ENCODE measurements at regions not wholly inside any gene's neighbourhood (a gene's known extent, or its start where the extent isn't known, plus 50 kb on each side); places are given as distances from the start of the nearest gene placed in this dataset.

- Histone ChIP-seq H3K27ac (ENCODE audit: poor library complexity, severe bottlenecking) (no peak overlapping the region), H3K9me3 (ENCODE audit: severe bottlenecking) (no peaks in the 10 kb centered on the region), H3K4me3 (ENCODE audit: severe bottlenecking) (no peak overlapping the region), H3K36me3 (ENCODE audit: low read depth) (no peaks in the 10 kb centered on the region), H3K4me1 (ENCODE audit: insufficient read depth, poor library complexity, severe bottlenecking) (no peaks in the 10 kb centered on the region), H3K27me3 (ENCODE audit: insufficient read depth, poor library complexity, severe bottlenecking) (peaks cover 10% of the 10 kb centered on the region)
- ATAC-seq (ENCODE audit: low read depth), result no peak
- no peak for DNase-seq (ENCODE audit: low spot score)
- TF ChIP-seq CTCF (IDR thresholded peaks at IDR 0.05; ENCODE audit: poor library complexity, severe bottlenecking), result no peak
These were observed 394.1 kb upstream of the TNRC6C start for GRCh38 chr17:77564278-77564920.

DNA sequence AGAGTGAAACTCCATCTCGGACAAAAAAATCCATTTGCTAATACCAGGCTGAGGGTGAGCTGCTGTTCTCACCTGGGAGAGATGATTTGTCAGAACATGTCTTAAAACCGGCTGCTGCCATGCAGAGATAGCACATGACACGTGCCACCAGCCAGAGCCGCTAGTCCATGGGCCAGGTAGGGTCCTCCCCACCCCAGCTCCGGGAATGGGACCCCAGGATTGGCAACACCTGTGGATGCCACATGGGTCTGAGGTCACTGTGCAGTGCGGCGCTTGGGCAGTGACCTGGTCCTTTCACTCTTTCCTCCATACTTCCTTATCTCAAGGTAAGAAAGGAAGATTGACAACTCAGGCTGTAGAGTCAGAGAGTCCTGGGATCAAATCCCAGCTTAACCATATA lies 393.3 kb upstream of the TNRC6C start:
- DNase-seq (ENCODE audit: low spot score) (no peak), ATAC-seq (ENCODE audit: low read depth) (no peak)
- H3K4me1 ChIP-seq (ENCODE audit: insufficient read depth, poor library complexity, severe bottlenecking), result no peaks in the 10 kb centered on the region
- H3K9me3 ChIP-seq (ENCODE audit: severe bottlenecking), result no peaks in the 10 kb centered on the region
- no peak overlapping the region for H3K4me3 ChIP-seq (ENCODE audit: severe bottlenecking)
- no peaks in the 10 kb centered on the region for H3K36me3 ChIP-seq (ENCODE audit: low read depth)
- H3K27ac ChIP-seq (ENCODE audit: poor library complexity, severe bottlenecking), result no peak overlapping the region
- no peak for TF ChIP-seq CTCF (IDR thresholded peaks at IDR 0.05; ENCODE audit: poor library complexity, severe bottlenecking)
- H3K27me3 ChIP-seq (ENCODE audit: insufficient read depth, poor library complexity, severe bottlenecking), result peaks cover 2% of the 10 kb centered on the region

DNA sequence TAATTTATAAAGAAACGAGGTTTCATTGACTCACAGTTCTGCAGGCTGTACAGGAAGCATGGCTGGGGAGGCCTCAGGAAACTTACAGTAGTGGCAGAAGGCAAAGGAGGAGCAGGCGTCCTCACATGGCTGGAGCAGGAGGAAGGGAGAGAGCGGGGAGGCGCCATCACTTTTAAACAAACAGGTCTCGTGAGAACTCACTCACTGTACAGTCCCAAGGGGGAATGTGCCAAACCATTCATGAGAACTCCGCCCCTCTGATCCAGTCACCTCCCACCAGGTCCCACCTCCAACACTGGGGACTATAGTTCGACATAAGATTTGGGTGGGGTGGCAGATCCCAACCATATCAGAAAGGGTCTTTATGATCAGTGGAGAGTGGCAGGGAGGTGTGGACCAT lies 392.4 kb upstream of the TNRC6C start:
- Histone ChIP-seq H3K36me3 (ENCODE audit: low read depth) (no peaks in the 10 kb centered on the region), H3K27me3 (ENCODE audit: insufficient read depth, poor library complexity, severe bottlenecking) (no peaks in the 10 kb centered on the region), H3K27ac (ENCODE audit: poor library complexity, severe bottlenecking) (no peak overlapping the region), H3K9me3 (ENCODE audit: severe bottlenecking) (no peaks in the 10 kb centered on the region), H3K4me1 (ENCODE audit: insufficient read depth, poor library complexity, severe bottlenecking) (no peaks in the 10 kb centered on the region), H3K4me3 (ENCODE audit: severe bottlenecking) (no peak overlapping the region)
- no peak for TF ChIP-seq CTCF (IDR thresholded peaks at IDR 0.05; ENCODE audit: poor library complexity, severe bottlenecking)
- DNase-seq (ENCODE audit: low spot score) (no peak), ATAC-seq (ENCODE audit: low read depth) (no peak)

- Histone ChIP-seq H3K27me3 (ENCODE audit: insufficient read depth, poor library complexity, severe bottlenecking) (peaks cover 4% of the 10 kb centered on the region), H3K4me1 (ENCODE audit: insufficient read depth, poor library complexity, severe bottlenecking) (no peaks in the 10 kb centered on the region), H3K27ac (ENCODE audit: poor library complexity, severe bottlenecking) (no peak overlapping the region), H3K9me3 (ENCODE audit: severe bottlenecking) (no peaks in the 10 kb centered on the region), H3K4me3 (ENCODE audit: severe bottlenecking) (no peak overlapping the region), H3K36me3 (ENCODE audit: low read depth) (no peaks in the 10 kb centered on the region)
- ATAC-seq (ENCODE audit: low read depth) (no peak), DNase-seq (ENCODE audit: low spot score) (no peak)
- no peak for TF ChIP-seq CTCF (IDR thresholded peaks at IDR 0.05; ENCODE audit: poor library complexity, severe bottlenecking)
These were observed 391.9 kb upstream of the TNRC6C start for GRCh38 chr17:77566566-77567138.

GRCh38 chr17:77568540-77568939 lies 390.0 kb upstream of the TNRC6C start:
- Histone ChIP-seq H3K4me1 (ENCODE audit: insufficient read depth, poor library complexity, severe bottlenecking) (no peaks in the 10 kb centered on the region), H3K36me3 (ENCODE audit: low read depth) (no peaks in the 10 kb centered on the region), H3K27me3 (ENCODE audit: insufficient read depth, poor library complexity, severe bottlenecking) (peaks cover 13% of the 10 kb centered on the region), H3K9me3 (ENCODE audit: severe bottlenecking) (no peaks in the 10 kb centered on the region), H3K4me3 (ENCODE audit: severe bottlenecking) (no peak overlapping the region), H3K27ac (ENCODE audit: poor library complexity, severe bottlenecking) (no peak overlapping the region)
- no peak for TF ChIP-seq CTCF (IDR thresholded peaks at IDR 0.05; ENCODE audit: poor library complexity, severe bottlenecking)
- ATAC-seq (ENCODE audit: low read depth) (no peak), DNase-seq (ENCODE audit: low spot score) (no peak)

Data from RWPE2 (cell line).